ENCODE measurements at regions not wholly inside any gene's neighbourhood (a gene's known extent, or its start where the extent isn't known, plus 50 kb on each side); places are given as distances from the start of the nearest gene placed in this dataset.
A peak's percentile ranks its signal among the peaks of the same experiment; 100 is the strongest.
"Not testable (repeated sequence)": the region's sequence is repeated elsewhere in the genome, so short reads cannot be mapped to it uniquely, and the experiment has no call there.

- H3K4me3 ChIP-seq (replicated peaks in 1 of 3; ENCODE audit: insufficient read depth in 1 of 3, low read depth in 2 of 3, low read length in 3 of 3); H3K27me3 ChIP-seq (ENCODE audit: control insufficient read depth in 1 of 2, insufficient read depth in 2 of 2, low read length in 2 of 2); H4K20me1 ChIP-seq (ENCODE audit: insufficient read depth, low read length); H3K79me2 ChIP-seq (ENCODE audit: insufficient read depth, low read length); intact Hi-C loops (cut with micrococcal nuclease; ENCODE audit: unreplicated experiment); BruUV-seq (replicated peaks); DNase-seq (ENCODE audit: low spot score); POLR2A ChIA-PET; H3K4me2 ChIP-seq (ENCODE audit: low read depth, low read length); CTCF ChIA-PET (ENCODE audit: low intra/inter-chr PET ratio, low total read pairs); H3K4me1 ChIP-seq (ENCODE audit: insufficient read depth, low read length); FAIRE-seq; H2AFZ ChIP-seq (ENCODE audit: low read length); H3K27ac ChIP-seq (ENCODE audit: extremely low read length, insufficient read depth, low read length); ATAC-seq; H3K36me3 ChIP-seq (replicated peaks in 1 of 2; ENCODE audit: control insufficient read depth in 1 of 2, insufficient read depth in 2 of 2, low read length in 2 of 2); H3K9ac ChIP-seq (ENCODE audit: insufficient read depth, low read depth, low read length); in situ Hi-C loops (cut with HindIII; ENCODE audit: extremely low pct_ligation_motif_present, low pct_unique_long_range_greater_than_20kb): not testable (repeated sequence)
- TF ChIP-seq, protein P1, sequence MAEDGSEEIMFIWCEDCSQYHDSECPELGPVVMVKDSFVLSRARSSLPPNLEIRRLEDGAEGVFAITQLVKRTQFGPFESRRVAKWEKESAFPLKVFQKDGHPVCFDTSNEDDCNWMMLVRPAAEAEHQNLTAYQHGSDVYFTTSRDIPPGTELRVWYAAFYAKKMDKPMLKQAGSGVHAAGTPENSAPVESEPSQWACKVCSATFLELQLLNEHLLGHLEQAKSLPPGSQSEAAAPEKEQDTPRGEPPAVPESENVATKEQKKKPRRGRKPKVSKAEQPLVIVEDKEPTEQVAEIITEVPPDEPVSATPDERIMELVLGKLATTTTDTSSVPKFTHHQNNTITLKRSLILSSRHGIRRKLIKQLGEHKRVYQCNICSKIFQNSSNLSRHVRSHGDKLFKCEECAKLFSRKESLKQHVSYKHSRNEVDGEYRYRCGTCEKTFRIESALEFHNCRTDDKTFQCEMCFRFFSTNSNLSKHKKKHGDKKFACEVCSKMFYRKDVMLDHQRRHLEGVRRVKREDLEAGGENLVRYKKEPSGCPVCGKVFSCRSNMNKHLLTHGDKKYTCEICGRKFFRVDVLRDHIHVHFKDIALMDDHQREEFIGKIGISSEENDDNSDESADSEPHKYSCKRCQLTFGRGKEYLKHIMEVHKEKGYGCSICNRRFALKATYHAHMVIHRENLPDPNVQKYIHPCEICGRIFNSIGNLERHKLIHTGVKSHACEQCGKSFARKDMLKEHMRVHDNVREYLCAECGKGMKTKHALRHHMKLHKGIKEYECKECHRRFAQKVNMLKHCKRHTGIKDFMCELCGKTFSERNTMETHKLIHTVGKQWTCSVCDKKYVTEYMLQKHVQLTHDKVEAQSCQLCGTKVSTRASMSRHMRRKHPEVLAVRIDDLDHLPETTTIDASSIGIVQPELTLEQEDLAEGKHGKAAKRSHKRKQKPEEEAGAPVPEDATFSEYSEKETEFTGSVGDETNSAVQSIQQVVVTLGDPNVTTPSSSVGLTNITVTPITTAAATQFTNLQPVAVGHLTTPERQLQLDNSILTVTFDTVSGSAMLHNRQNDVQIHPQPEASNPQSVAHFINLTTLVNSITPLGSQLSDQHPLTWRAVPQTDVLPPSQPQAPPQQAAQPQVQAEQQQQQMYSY (CRISPR knock-in tag; IDR thresholded peaks at IDR 0.05) = peak; percentile 19; the same call in 1 of the 2 replicates
- H3K9me3 ChIP-seq (ENCODE audit: low read length) = peaks cover 100% of the 10 kb centered on the region
- under 1% methylated on average over 3 of the region's 3 CpGs for WGBS (ENCODE audit: low lambda C conversion rate)
Observed at GRCh38 chr16:34097326-34097725, 637.9 kb downstream of the TP53TG3F start.

GRCh38 chr16:34098033-34098432 is 638.6 kb downstream of the TP53TG3F start:
- H3K79me2 ChIP-seq (ENCODE audit: insufficient read depth, low read length); FAIRE-seq; DNase-seq (ENCODE audit: low spot score); H3K27me3 ChIP-seq (ENCODE audit: control insufficient read depth in 1 of 2, insufficient read depth in 2 of 2, low read length in 2 of 2); POLR2A ChIA-PET; BruUV-seq (replicated peaks); H3K4me1 ChIP-seq (ENCODE audit: insufficient read depth, low read length); H3K36me3 ChIP-seq (replicated peaks in 1 of 2; ENCODE audit: control insufficient read depth in 1 of 2, insufficient read depth in 2 of 2, low read length in 2 of 2); CTCF ChIA-PET (ENCODE audit: low intra/inter-chr PET ratio, low total read pairs); H2AFZ ChIP-seq (ENCODE audit: low read length); H4K20me1 ChIP-seq (ENCODE audit: insufficient read depth, low read length); H3K4me2 ChIP-seq (ENCODE audit: low read depth, low read length); H3K9ac ChIP-seq (ENCODE audit: insufficient read depth, low read depth, low read length); intact Hi-C loops (cut with micrococcal nuclease; ENCODE audit: unreplicated experiment); in situ Hi-C loops (cut with HindIII; ENCODE audit: extremely low pct_ligation_motif_present, low pct_unique_long_range_greater_than_20kb); H3K27ac ChIP-seq (ENCODE audit: extremely low read length, insufficient read depth, low read length); ATAC-seq; H3K4me3 ChIP-seq (replicated peaks in 1 of 3; ENCODE audit: insufficient read depth in 1 of 3, low read depth in 2 of 3, low read length in 3 of 3): not testable (repeated sequence)
- H3K9me3 ChIP-seq (ENCODE audit: low read length) = peaks cover 100% of the 10 kb centered on the region

Data from HepG2 (cell line).